ENCODE measurements at regions not wholly inside any gene's neighbourhood (a gene's known extent, or its start where the extent isn't known, plus 50 kb on each side); places are given as distances from the start of the nearest gene placed in this dataset.

- in situ Hi-C loops (cut with MboI; ENCODE audit: low sequenced_read_pairs): no loop called here
Observed at GRCh38 chr2:128399690-128400291, 81.1 kb upstream of the HS6ST1 start.

- in situ Hi-C loops (cut with MboI; ENCODE audit: low sequenced_read_pairs): no loop called here
Observed at GRCh38 chr2:128401680-128402079, 83.0 kb upstream of the HS6ST1 start.

GRCh38 chr2:128402911-128403670 lies 84.4 kb upstream of the HS6ST1 start:
- in situ Hi-C loops (cut with MboI; ENCODE audit: low sequenced_read_pairs): no loop called here

- in situ Hi-C loops (cut with MboI; ENCODE audit: low sequenced_read_pairs): no loop called here
Observed at GRCh38 chr2:128403814-128404708, 85.4 kb upstream of the HS6ST1 start.

- in situ Hi-C loops (cut with MboI; ENCODE audit: low sequenced_read_pairs): no loop called here
Observed at GRCh38 chr2:128404709-128405466, 86.2 kb upstream of the HS6ST1 start.

- in situ Hi-C loops (cut with MboI; ENCODE audit: low sequenced_read_pairs): no loop called here
Observed at GRCh38 chr2:128405467-128405900, 86.8 kb upstream of the HS6ST1 start.

- in situ Hi-C loops (cut with MboI; ENCODE audit: low sequenced_read_pairs): no loop called here
Observed at GRCh38 chr2:128405981-128406613, 87.4 kb upstream of the HS6ST1 start.

GRCh38 chr2:128406736-128407554 lies 88.3 kb upstream of the HS6ST1 start:
- in situ Hi-C loops (cut with MboI; ENCODE audit: low sequenced_read_pairs): no loop called here

GRCh38 chr2:128408349-128409305 lies 90.0 kb upstream of the HS6ST1 start:
- in situ Hi-C loops (cut with MboI; ENCODE audit: low sequenced_read_pairs): no loop called here

- in situ Hi-C loops (cut with MboI; ENCODE audit: low sequenced_read_pairs): no loop called here
Observed at GRCh38 chr2:128409326-128410034, 90.8 kb upstream of the HS6ST1 start.

GRCh38 chr2:128410035-128410757 lies 91.5 kb upstream of the HS6ST1 start:
- in situ Hi-C loops (cut with MboI; ENCODE audit: low sequenced_read_pairs): no loop called here

GRCh38 chr2:128410758-128411215 lies 92.1 kb upstream of the HS6ST1 start:
- in situ Hi-C loops (cut with MboI; ENCODE audit: low sequenced_read_pairs): no loop called here

- in situ Hi-C loops (cut with MboI; ENCODE audit: low sequenced_read_pairs): no loop called here
Observed at GRCh38 chr2:128411431-128411830, 92.8 kb upstream of the HS6ST1 start.

- in situ Hi-C loops (cut with MboI; ENCODE audit: low sequenced_read_pairs): no loop called here
Observed at GRCh38 chr2:128412181-128412871, 93.7 kb upstream of the HS6ST1 start.

GRCh38 chr2:128413014-128413717 lies 94.5 kb upstream of the HS6ST1 start:
- in situ Hi-C loops (cut with MboI; ENCODE audit: low sequenced_read_pairs): no loop called here

Measured in HL-60/S4 treated with retinoic acid at 250 ng/mL for 4 days and 3 days (cell line).